Keratinocyte (primary cell): ENCODE measurements at regions not wholly inside any gene's neighbourhood (a gene's known extent, or its start where the extent isn't known, plus 50 kb on each side); places are given as distances from the start of the nearest gene placed in this dataset.
"Not testable (repeated sequence)": the region's sequence is repeated elsewhere in the genome, so short reads cannot be mapped to it uniquely, and the experiment has no call there.

Experiments
- DNase-seq: peaks from one replicate; pipeline ENCODE4 v3.0.0-alpha.2; 2011; ENCODE audit warnings: low read depth, missing footprints, low spot score
- FAIRE-seq: peaks from 2 replicates; lab custom pipeline; 2011; peaks lifted over from hg19 to GRCh38; lab: Jason Lieb, UNC
- H2AFZ ChIP-seq: 2 replicates; pipeline ENCODE4 v1.6.0; 2012; ENCODE audit warnings: low read length, control low read depth, inconsistent platforms; ENCODE audit not compliant: control insufficient read depth
- H3K27ac ChIP-seq: 2 replicates; pipeline ENCODE4 v1.5.1; 2011; ENCODE audit warnings: low read length; ENCODE audit not compliant: control insufficient read depth, insufficient read depth
- H3K27me3 ChIP-seq: 3 replicates; pipeline ENCODE4 v1.6.0; 2011; ENCODE audit warnings: low read length; ENCODE audit not compliant: control insufficient read depth, insufficient read depth; ENCODE audit errors: extremely low read depth
- H3K36me3 ChIP-seq, 2 experiments: 2 replicates in 1 of 2; 3 replicates in 1 of 2; pipeline ENCODE4 v1.5.1; 2011; ENCODE audit warnings: low read length in 2 of 2, mild to moderate bottlenecking in 1 of 2; ENCODE audit not compliant: control insufficient read depth in 2 of 2, insufficient read depth in 2 of 2; ENCODE audit errors: extremely low read depth in 1 of 2
- H3K4me1 ChIP-seq: 3 replicates; pipeline ENCODE4 v1.5.1; 2011; ENCODE audit warnings: low read length; ENCODE audit not compliant: control insufficient read depth, insufficient read depth; ENCODE audit errors: extremely low read depth
- H3K4me2 ChIP-seq: 3 replicates; pipeline ENCODE4 v1.6.0; 2011; ENCODE audit warnings: low read depth, low read length; ENCODE audit not compliant: control insufficient read depth, insufficient read depth; ENCODE audit errors: extremely low read depth
- H3K4me3 ChIP-seq, 3 experiments: fragments of 200-600 bp in 1 of 3; sonication (generic) in 1 of 3; 2 replicates in 2 of 3; 3 replicates in 1 of 3; pipeline ENCODE4 v1.5.1; 2011 to 2016; ENCODE audit warnings: low read length in 3 of 3, mild to moderate bottlenecking in 3 of 3, control low read depth in 2 of 3, inconsistent platforms in 1 of 3, low read depth in 1 of 3, mixed read lengths in 1 of 3, mixed run types in 1 of 3, moderate library complexity in 1 of 3; ENCODE audit not compliant: control insufficient read depth in 2 of 3, insufficient read depth in 2 of 3; ENCODE audit errors: extremely low read depth in 1 of 3
- H3K79me2 ChIP-seq: 2 replicates; pipeline ENCODE4 v1.6.0; 2012; ENCODE audit warnings: low read length; ENCODE audit not compliant: control insufficient read depth, insufficient read depth
- H3K9ac ChIP-seq: 3 replicates; pipeline ENCODE4 v1.6.0; 2011; ENCODE audit warnings: low read length; ENCODE audit not compliant: control insufficient read depth, insufficient read depth; ENCODE audit errors: extremely low read depth
- H3K9me1 ChIP-seq: 3 replicates; pipeline ENCODE4 v1.6.0; 2011; ENCODE audit warnings: low read length; ENCODE audit not compliant: control insufficient read depth, insufficient read depth; ENCODE audit errors: extremely low read depth
- H3K9me3 ChIP-seq: 2 replicates; pipeline ENCODE4 v1.5.1; 2012; ENCODE audit warnings: low read depth, low read length; ENCODE audit not compliant: control insufficient read depth
- H4K20me1 ChIP-seq: 3 replicates; pipeline ENCODE4 v1.6.0; 2011; ENCODE audit warnings: low read length; ENCODE audit not compliant: control insufficient read depth, insufficient read depth; ENCODE audit errors: extremely low read depth
- CTCF ChIP-seq, 3 experiments: IDR thresholded peaks in 1 of 3; conservative IDR thresholded peaks in 1 of 3; optimal IDR thresholded peaks in 1 of 3; 2 replicates in 2 of 3; 3 replicates in 1 of 3; pipeline versions ENCODE3 to v1.5.1; 2011; ENCODE audit warnings: low read length in 3 of 3, mild to moderate bottlenecking in 3 of 3, moderate library complexity in 2 of 3, control low read depth in 1 of 3, inconsistent platforms in 1 of 3; ENCODE audit not compliant: insufficient read depth in 2 of 3; ENCODE audit errors: extremely low read depth in 1 of 3
- EZH2 ChIP-seq: IDR thresholded peaks from one replicate; pipeline ENCODE4 v1.6.1; 2012; ENCODE audit warnings: inconsistent platforms, mild to moderate bottlenecking, low read length, moderate library complexity
- dilution Hi-C: fragments of 300-500 bp; cut with MboI; formaldehyde crosslinking; loops from one replicate; pipeline ENCODE4 v1.7.0; 2020; ENCODE audit warnings: low sequenced_read_pairs; ENCODE audit not compliant: extremely low pct_ligation_motif_present

GRCh38 chr11:67781967-67782366, 107.5 kb upstream of the ALDH3B2 start:
- H3K4me2 ChIP-seq, H3K9ac ChIP-seq, H3K27ac ChIP-seq, DNase-seq, H3K9me3 ChIP-seq, H3K4me1 ChIP-seq, H3K4me3 ChIP-seq, FAIRE-seq, H3K9me1 ChIP-seq, H4K20me1 ChIP-seq, H3K79me2 ChIP-seq, dilution Hi-C loops, H3K36me3 ChIP-seq, H3K27me3 ChIP-seq, H2AFZ ChIP-seq: not testable (repeated sequence)

- H2AFZ ChIP-seq, FAIRE-seq, H4K20me1 ChIP-seq, H3K9ac ChIP-seq, H3K27me3 ChIP-seq, H3K4me3 ChIP-seq, H3K4me2 ChIP-seq, dilution Hi-C loops, H3K9me1 ChIP-seq, DNase-seq, H3K4me1 ChIP-seq, H3K79me2 ChIP-seq, H3K36me3 ChIP-seq, H3K9me3 ChIP-seq, H3K27ac ChIP-seq: not testable (repeated sequence)
These were observed 107.1 kb upstream of the ALDH3B2 start for GRCh38 chr11:67781506-67781905.

GRCh38 chr11:67780056-67780455, 105.6 kb upstream of the ALDH3B2 start:
- no peaks in the 10 kb centered on the region for H3K79me2 ChIP-seq
- no peak overlapping the region for H3K4me2 ChIP-seq
- DNase-seq (no peak), FAIRE-seq (no peak)
- no peak overlapping the region for H2AFZ ChIP-seq
- H3K4me3 ChIP-seq = no peak overlapping the region
- H3K9ac ChIP-seq = no peak overlapping the region
- H3K4me1 ChIP-seq = no peaks in the 10 kb centered on the region
- H3K27me3 ChIP-seq = no peaks in the 10 kb centered on the region
- no peaks in the 10 kb centered on the region for H4K20me1 ChIP-seq
- dilution Hi-C loops = no loop called here
- H3K9me3 ChIP-seq = no peaks in the 10 kb centered on the region
- no peak for TF ChIP-seq EZH2
- TF ChIP-seq CTCF (optimal IDR thresholded peaks at IDR 0.05 in 1 of 3, IDR thresholded peaks at IDR 0.05 in 1 of 3, conservative IDR thresholded peaks at IDR 0.05 in 1 of 3; ENCODE audit: extremely low read depth in 1 of 3, insufficient read depth in 2 of 3, low read length in 3 of 3) = no peak
- H3K27ac ChIP-seq = no peak overlapping the region
- no peaks in the 10 kb centered on the region for H3K9me1 ChIP-seq
- H3K36me3 ChIP-seq = no peaks in the 10 kb centered on the region

DNA sequence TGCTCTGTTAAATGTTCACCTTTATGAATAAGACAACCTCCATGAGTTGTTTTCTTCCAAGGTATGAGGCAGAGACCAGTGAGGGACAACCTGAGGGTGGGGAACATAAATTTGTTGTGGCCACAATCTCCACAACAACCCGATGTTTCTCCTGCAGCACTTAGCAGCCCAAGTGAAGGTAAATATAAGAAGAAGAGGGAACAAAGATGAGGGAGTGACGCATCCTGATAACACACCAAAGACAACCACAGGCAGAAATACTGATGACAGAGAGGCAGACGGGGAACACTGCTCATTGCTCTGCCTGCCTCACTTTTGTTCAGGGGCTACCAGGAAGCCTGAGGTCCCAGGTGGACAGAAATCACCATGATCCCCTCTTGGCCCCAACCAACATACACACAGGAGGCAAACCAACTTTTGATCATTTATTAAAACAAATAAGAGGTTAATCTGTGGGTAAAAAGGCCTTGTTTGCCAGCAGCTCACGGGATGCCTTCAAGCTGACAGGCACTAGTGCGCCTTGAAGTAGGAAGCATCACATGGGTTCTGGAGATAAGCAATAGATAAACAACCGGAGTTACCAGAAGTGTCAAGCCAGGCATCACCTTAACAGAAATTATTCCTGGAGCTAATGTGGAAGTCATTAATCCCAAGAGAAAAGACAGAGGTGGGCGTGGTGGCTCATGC, 104.9 kb upstream of the ALDH3B2 start:
- H3K9me1 ChIP-seq, H2AFZ ChIP-seq, H3K36me3 ChIP-seq, H3K9ac ChIP-seq, H3K27ac ChIP-seq, H3K4me3 ChIP-seq, H4K20me1 ChIP-seq, FAIRE-seq, DNase-seq, H3K27me3 ChIP-seq, H3K79me2 ChIP-seq, H3K4me2 ChIP-seq, H3K4me1 ChIP-seq, H3K9me3 ChIP-seq, dilution Hi-C loops: not testable (repeated sequence)
